NT2/D1 (cell line): ENCODE measurements at regions not wholly inside any gene's neighbourhood (a gene's known extent, or its start where the extent isn't known, plus 50 kb on each side); places are given as distances from the start of the nearest gene placed in this dataset.

Experiments
- YY1 ChIP-seq: IDR thresholded peaks from 2 replicates; pipeline ENCODE4 v1.6.1; 2011; ENCODE audit not compliant: insufficient read length, insufficient read depth
- ZNF274 ChIP-seq: IDR thresholded peaks from 2 replicates; pipeline ENCODE4 v1.6.1; 2011; ENCODE audit warnings: mild to moderate bottlenecking, low read depth, low read length

GRCh38 chr10:111871458-111871857 is 312.1 kb downstream of the GPAM start:
- TF ChIP-seq YY1 (no peak), ZNF274 (no peak)
